ENCODE measurements at regions not wholly inside any gene's neighbourhood (a gene's known extent, or its start where the extent isn't known, plus 50 kb on each side); places are given as distances from the start of the nearest gene placed in this dataset.

DNA sequence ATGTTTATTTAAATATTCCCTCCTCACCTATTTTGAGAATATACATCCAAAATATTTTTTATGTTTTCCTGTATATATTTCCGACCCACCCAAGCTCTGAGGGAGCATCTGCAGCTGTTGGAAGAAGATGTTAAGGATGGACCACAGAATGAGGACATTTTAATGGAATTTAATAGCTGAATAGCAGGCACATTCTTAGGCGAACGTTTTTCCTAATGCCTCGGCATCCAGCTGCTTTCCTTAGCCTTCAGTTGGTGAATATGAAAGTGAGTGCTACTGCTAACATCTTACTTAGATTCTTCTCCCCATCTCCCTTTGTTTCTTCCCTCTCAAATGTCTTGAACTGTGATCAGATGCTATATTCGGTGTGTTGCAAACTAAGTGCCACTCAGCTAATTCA, 158.0 kb upstream of the CTSO start:
- TF ChIP-seq, protein P1, sequence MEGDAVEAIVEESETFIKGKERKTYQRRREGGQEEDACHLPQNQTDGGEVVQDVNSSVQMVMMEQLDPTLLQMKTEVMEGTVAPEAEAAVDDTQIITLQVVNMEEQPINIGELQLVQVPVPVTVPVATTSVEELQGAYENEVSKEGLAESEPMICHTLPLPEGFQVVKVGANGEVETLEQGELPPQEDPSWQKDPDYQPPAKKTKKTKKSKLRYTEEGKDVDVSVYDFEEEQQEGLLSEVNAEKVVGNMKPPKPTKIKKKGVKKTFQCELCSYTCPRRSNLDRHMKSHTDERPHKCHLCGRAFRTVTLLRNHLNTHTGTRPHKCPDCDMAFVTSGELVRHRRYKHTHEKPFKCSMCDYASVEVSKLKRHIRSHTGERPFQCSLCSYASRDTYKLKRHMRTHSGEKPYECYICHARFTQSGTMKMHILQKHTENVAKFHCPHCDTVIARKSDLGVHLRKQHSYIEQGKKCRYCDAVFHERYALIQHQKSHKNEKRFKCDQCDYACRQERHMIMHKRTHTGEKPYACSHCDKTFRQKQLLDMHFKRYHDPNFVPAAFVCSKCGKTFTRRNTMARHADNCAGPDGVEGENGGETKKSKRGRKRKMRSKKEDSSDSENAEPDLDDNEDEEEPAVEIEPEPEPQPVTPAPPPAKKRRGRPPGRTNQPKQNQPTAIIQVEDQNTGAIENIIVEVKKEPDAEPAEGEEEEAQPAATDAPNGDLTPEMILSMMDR (IDR thresholded peaks at IDR 0.05), result no peak
- TF ChIP-seq EZH2 (IDR thresholded peaks at IDR 0.05; ENCODE audit: borderline replicate concordance, insufficient read depth, low read depth, low read length, poor library complexity, severe bottlenecking), result no peak

Data from B cell (primary cell).